ENCODE measurements at regions not wholly inside any gene's neighbourhood (a gene's known extent, or its start where the extent isn't known, plus 50 kb on each side); places are given as distances from the start of the nearest gene placed in this dataset.

- TF ChIP-seq CTCF (IDR thresholded peaks at IDR 0.05; ENCODE audit: unreplicated experiment in 3 of 3) = no peak
- H3K36me3 Mint-ChIP-seq (ENCODE audit: low read depth) = peaks cover 12% of the 10 kb centered on the region
- no peak overlapping the region for H3K27ac Mint-ChIP-seq
- peaks cover 12% of the 10 kb centered on the region for H3K27me3 Mint-ChIP-seq (ENCODE audit: low read depth)
- peak overlapping the region in 1 of 3 experiments; percentile 54 for H3K4me3 Mint-ChIP-seq
- H3K4me1 Mint-ChIP-seq = peaks cover 29% of the 10 kb centered on the region
- peaks cover 2% of the 10 kb centered on the region for H3K9me3 Mint-ChIP-seq
These were observed 366.1 kb downstream of the SHANK2 start for GRCh38 chr11:70886256-70886655.

DNA sequence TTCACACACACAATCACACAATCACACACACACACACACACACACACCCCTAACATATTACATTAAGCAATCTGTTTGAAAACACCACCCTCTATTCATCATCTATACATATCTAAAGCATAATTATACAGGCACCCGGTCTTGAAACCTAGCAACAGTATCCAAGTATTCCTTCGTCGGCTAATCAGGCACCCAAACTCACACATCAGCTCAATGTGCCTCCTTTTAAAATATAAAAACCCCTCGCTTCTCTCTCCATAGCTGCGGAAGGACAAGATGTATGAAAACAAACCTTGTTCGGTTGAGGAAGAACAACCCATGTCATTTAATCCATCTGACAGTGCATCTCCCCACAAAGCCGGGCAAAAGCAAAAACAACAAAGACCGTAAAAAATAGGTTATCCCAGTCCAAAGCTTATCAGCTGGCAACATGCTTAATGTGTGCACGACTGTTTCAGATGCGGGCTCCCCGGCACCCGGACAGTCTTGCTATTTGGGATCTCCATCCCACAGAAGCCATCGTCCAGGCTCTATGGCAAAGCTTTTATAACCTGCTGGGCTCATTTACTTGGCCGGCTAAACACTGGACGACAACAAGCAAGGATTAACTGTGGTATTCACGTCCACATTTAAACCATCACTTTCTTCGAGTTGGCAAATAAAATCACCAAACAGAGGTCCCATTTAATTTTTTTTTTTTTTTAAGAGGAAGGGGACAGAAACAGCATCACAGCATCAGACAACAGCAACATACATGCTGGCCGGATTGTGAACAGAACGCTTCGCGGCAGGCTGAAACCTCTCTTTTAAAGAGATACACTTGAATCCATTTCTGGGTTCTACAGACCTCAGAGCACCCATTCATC, 365.5 kb downstream of the SHANK2 start:
- no peak for TF ChIP-seq CTCF (IDR thresholded peaks at IDR 0.05; ENCODE audit: unreplicated experiment in 3 of 3)
- H3K27me3 Mint-ChIP-seq (ENCODE audit: low read depth) = peaks cover 12% of the 10 kb centered on the region
- H3K36me3 Mint-ChIP-seq (ENCODE audit: low read depth) = peaks cover 12% of the 10 kb centered on the region
- peaks cover 29% of the 10 kb centered on the region for H3K4me1 Mint-ChIP-seq
- peaks cover 2% of the 10 kb centered on the region for H3K9me3 Mint-ChIP-seq
- H3K4me3 Mint-ChIP-seq = no peak overlapping the region
- peak overlapping the region in 1 of 3 experiments; percentile 4 for H3K27ac Mint-ChIP-seq

DNA sequence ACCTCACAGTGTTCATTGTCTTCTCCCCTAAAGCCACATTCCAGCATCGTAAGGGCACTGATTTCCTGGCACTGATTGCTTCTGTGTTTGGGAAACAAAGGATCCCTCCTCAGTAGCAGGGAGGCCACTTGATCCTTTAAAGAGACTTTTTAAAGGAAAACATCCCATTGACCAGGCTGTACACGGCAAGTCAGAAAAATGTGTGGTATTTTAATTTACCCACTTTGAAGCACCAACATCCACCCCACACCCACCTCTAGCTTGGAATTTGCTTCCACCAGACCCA, 364.9 kb downstream of the SHANK2 start:
- no peak for TF ChIP-seq CTCF (IDR thresholded peaks at IDR 0.05; ENCODE audit: unreplicated experiment in 3 of 3)
- Mint-ChIP-seq H3K9me3 (peaks cover 2% of the 10 kb centered on the region), H3K4me1 (peaks cover 29% of the 10 kb centered on the region), H3K27ac (no peak overlapping the region), H3K4me3 (no peak overlapping the region), H3K36me3 (ENCODE audit: low read depth) (peaks cover 12% of the 10 kb centered on the region), H3K27me3 (ENCODE audit: low read depth) (peaks cover 12% of the 10 kb centered on the region)

DNA sequence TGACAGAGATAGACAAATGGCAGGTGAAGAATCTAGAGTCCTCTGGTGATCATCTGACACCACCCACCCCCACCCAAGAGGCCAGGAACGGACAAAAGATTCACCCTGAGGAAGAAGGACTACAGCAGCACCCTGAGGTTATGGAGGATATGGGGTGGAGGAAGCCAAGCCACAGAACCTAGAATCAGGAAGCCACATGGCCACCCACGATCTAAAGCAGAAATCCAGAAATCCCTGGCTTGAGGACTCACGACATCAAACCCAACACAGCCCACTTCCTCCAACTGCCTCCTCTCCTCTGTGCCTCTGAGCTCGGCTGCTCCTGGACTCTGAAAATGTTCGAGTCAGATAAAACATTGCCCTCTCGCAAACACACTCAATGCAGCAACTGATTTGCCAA, 364.3 kb downstream of the SHANK2 start:
- Mint-ChIP-seq H3K27me3 (ENCODE audit: low read depth) (peaks cover 12% of the 10 kb centered on the region), H3K27ac (no peak overlapping the region), H3K36me3 (ENCODE audit: low read depth) (peaks cover 12% of the 10 kb centered on the region), H3K4me3 (no peak overlapping the region), H3K4me1 (peaks cover 29% of the 10 kb centered on the region), H3K9me3 (peaks cover 2% of the 10 kb centered on the region)
- TF ChIP-seq CTCF (IDR thresholded peaks at IDR 0.05; ENCODE audit: unreplicated experiment in 3 of 3) = no peak

DNA sequence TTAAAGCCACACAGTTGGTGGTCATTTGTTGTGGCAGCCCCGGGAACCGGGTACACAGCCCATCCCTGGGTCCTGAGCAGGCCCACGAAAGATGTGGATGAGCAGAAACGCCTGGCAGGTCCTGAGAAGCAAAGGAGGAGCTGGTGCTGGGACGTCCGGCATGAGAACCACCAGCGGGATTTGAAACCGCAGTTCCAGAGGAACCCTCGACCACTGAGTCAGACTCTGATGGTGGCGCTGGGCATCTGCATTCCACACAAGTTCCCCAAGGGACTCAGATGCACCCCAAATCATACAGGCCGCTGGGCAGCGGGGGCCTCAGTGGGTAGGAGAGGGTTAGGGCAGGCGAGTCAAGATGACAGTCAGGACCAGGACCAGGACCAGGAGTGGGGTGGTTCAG, 363.0 kb downstream of the SHANK2 start:
- Mint-ChIP-seq H3K4me1 (peaks cover 23% of the 10 kb centered on the region), H3K27me3 (ENCODE audit: low read depth) (peaks cover 18% of the 10 kb centered on the region), H3K27ac (no peak overlapping the region), H3K36me3 (ENCODE audit: low read depth) (peaks cover 12% of the 10 kb centered on the region), H3K4me3 (no peak overlapping the region), H3K9me3 (peaks cover 2% of the 10 kb centered on the region)
- no peak for TF ChIP-seq CTCF (IDR thresholded peaks at IDR 0.05; ENCODE audit: unreplicated experiment in 3 of 3)

- Mint-ChIP-seq H3K9me3 (peaks cover 4% of the 10 kb centered on the region), H3K4me3 (no peak overlapping the region), H3K27ac (no peak overlapping the region), H3K27me3 (ENCODE audit: low read depth) (peaks cover 13% of the 10 kb centered on the region), H3K4me1 (peaks cover 1% of the 10 kb centered on the region), H3K36me3 (ENCODE audit: low read depth) (peaks cover 19% of the 10 kb centered on the region)
- no peak for TF ChIP-seq CTCF (IDR thresholded peaks at IDR 0.05; ENCODE audit: unreplicated experiment in 3 of 3)
These were observed 360.5 kb downstream of the SHANK2 start for GRCh38 chr11:70891844-70892380.

All from nephron (organoid).